Fibroblast of upper back skin (primary cell): ENCODE measurements at regions not wholly inside any gene's neighbourhood (a gene's known extent, or its start where the extent isn't known, plus 50 kb on each side); places are given as distances from the start of the nearest gene placed in this dataset.

Source experiments
- DNase-seq: peaks from one replicate; pipeline ENCODE4 v3.0.0-alpha.2; 2013

GRCh38 chrX:42725196-42725595, 52.8 kb downstream of the PPP1R2C start:
- DNase-seq = no peak

GRCh38 chrX:42720209-42720608, 57.8 kb downstream of the PPP1R2C start:
- DNase-seq = no peak

GRCh38 chrX:42715701-42716262, 62.2 kb downstream of the PPP1R2C start:
- no peak for DNase-seq

GRCh38 chrX:42714981-42715700, 62.8 kb downstream of the PPP1R2C start:
- DNase-seq = peak; percentile 7

GRCh38 chrX:42710452-42710851, 67.5 kb downstream of the PPP1R2C start:
- DNase-seq = no peak

- DNase-seq = no peak
Observed at GRCh38 chrX:42708222-42708621, 69.7 kb downstream of the PPP1R2C start.

- no peak for DNase-seq
Observed at GRCh38 chrX:42707742-42708141, 70.2 kb downstream of the PPP1R2C start.

GRCh38 chrX:42704454-42704853, 73.5 kb downstream of the PPP1R2C start:
- peak; percentile 70 for DNase-seq

- DNase-seq = no peak
Observed at GRCh38 chrX:42697544-42697943, 80.4 kb downstream of the PPP1R2C start.

- no peak for DNase-seq
Observed at GRCh38 chrX:42696536-42697124, 81.3 kb downstream of the PPP1R2C start.

- DNase-seq = no peak
Observed at GRCh38 chrX:42695800-42696358, 82.1 kb downstream of the PPP1R2C start.

GRCh38 chrX:42694260-42694815, 83.6 kb downstream of the PPP1R2C start:
- no peak for DNase-seq

- no peak for DNase-seq
Observed at GRCh38 chrX:42691196-42691595, 86.8 kb downstream of the PPP1R2C start.

- no peak for DNase-seq
Observed at GRCh38 chrX:42686706-42687105, 91.3 kb downstream of the PPP1R2C start.

- no peak for DNase-seq
Observed at GRCh38 chrX:42686296-42686695, 91.7 kb downstream of the PPP1R2C start.

GRCh38 chrX:42684065-42684464, 93.9 kb downstream of the PPP1R2C start:
- no peak for DNase-seq

- peak; percentile 14 for DNase-seq
Observed at GRCh38 chrX:42680666-42681065, 97.3 kb downstream of the PPP1R2C start.

- DNase-seq = peak; percentile 21
Observed at GRCh38 chrX:42678133-42678532, 99.8 kb downstream of the PPP1R2C start.

- no peak for DNase-seq
Observed at GRCh38 chrX:42673301-42673810, 104.6 kb downstream of the PPP1R2C start.

- DNase-seq = no peak
Observed at GRCh38 chrX:42664680-42665079, 113.3 kb downstream of the PPP1R2C start.

GRCh38 chrX:42628471-42628870, 149.5 kb downstream of the PPP1R2C start:
- no peak for DNase-seq

- DNase-seq = no peak
Observed at GRCh38 chrX:42627891-42628290, 150.1 kb downstream of the PPP1R2C start.

GRCh38 chrX:42624524-42624923, 153.4 kb downstream of the PPP1R2C start:
- no peak for DNase-seq

GRCh38 chrX:42619068-42619467, 158.9 kb downstream of the PPP1R2C start:
- no peak for DNase-seq
